ENCODE measurements at regions not wholly inside any gene's neighbourhood (a gene's known extent, or its start where the extent isn't known, plus 50 kb on each side); places are given as distances from the start of the nearest gene placed in this dataset.

DNA sequence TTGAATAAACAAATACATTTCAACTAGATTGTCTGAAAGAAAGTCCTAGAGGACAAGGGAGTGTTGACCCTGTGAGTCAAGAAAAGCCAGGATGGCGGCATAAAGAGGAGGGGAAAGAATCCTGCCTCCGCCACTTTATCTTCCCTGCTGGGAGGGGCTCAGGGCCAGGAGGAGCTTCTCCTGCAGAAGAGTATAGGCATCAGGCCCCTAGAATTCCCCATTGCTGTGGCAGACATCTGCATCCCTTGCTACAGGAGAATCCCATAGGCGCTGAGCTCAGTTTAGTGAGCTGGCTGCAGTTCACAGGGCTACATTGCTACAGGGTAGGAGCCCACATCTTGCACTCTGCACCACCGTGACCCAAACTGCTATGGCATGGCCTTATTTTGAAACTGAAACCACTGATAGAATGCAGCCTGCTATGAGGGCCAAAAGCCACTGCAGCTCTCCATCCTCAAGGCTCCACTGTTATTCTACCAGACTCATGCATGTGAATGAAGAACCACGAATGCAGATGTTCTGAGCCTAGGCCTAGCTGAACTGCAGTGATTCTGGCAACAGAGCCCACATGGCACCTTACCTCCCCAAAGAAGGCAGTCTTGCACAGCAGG is 941.4 kb upstream of the CTNND2 start:
- intact Hi-C loops (cut with DNase I; ENCODE audit: low total_unique reads): no loop called here
- H3K4me3 ChIP-seq: no peak overlapping the region
- H3K36me3 ChIP-seq: no peaks in the 10 kb centered on the region
- no peak overlapping the region for H3K27ac ChIP-seq
- no peak for DNase-seq (ENCODE audit: low spot score in 2 of 2)
- no peaks in the 10 kb centered on the region for H3K27me3 ChIP-seq
- TF ChIP-seq, protein P1, sequence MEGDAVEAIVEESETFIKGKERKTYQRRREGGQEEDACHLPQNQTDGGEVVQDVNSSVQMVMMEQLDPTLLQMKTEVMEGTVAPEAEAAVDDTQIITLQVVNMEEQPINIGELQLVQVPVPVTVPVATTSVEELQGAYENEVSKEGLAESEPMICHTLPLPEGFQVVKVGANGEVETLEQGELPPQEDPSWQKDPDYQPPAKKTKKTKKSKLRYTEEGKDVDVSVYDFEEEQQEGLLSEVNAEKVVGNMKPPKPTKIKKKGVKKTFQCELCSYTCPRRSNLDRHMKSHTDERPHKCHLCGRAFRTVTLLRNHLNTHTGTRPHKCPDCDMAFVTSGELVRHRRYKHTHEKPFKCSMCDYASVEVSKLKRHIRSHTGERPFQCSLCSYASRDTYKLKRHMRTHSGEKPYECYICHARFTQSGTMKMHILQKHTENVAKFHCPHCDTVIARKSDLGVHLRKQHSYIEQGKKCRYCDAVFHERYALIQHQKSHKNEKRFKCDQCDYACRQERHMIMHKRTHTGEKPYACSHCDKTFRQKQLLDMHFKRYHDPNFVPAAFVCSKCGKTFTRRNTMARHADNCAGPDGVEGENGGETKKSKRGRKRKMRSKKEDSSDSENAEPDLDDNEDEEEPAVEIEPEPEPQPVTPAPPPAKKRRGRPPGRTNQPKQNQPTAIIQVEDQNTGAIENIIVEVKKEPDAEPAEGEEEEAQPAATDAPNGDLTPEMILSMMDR (IDR thresholded peaks at IDR 0.05): no peak
- no peak for TF ChIP-seq POLR2AphosphoS5 (IDR thresholded peaks at IDR 0.05)
- no peak for TF ChIP-seq POLR2A (IDR thresholded peaks at IDR 0.05)
- H3K4me1 ChIP-seq: no peaks in the 10 kb centered on the region
- H3K9me3 ChIP-seq: no peaks in the 10 kb centered on the region

DNA sequence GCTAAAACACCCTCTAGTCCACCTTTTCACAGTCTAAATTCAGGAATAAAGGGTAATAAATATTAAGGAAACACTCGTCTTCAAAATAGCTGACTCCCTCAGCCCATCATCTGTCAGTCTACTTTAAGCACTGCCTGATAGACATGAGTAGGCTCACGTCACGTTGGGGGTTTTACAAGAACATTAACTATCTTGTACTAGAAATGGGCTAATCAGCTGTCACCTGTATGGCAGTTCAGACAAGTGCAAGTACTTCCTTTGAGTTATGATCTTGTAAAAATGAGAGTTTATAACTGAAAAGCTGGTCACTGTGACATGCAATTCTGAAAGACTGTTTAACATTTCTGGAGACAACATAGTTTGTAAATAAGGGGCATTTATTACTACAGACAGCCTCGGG is 936.7 kb upstream of the CTNND2 start:
- Histone ChIP-seq H3K4me3 (no peak overlapping the region), H3K4me1 (no peaks in the 10 kb centered on the region), H3K36me3 (no peaks in the 10 kb centered on the region), H3K27ac (no peak overlapping the region), H3K9me3 (no peaks in the 10 kb centered on the region), H3K27me3 (no peaks in the 10 kb centered on the region)
- TF ChIP-seq, protein P1 (IDR thresholded peaks at IDR 0.05): no peak
- TF ChIP-seq POLR2A (IDR thresholded peaks at IDR 0.05) (no peak), POLR2AphosphoS5 (IDR thresholded peaks at IDR 0.05) (no peak)
- intact Hi-C loops (cut with DNase I; ENCODE audit: low total_unique reads): no loop called here
- DNase-seq (ENCODE audit: low spot score in 2 of 2): no peak

- TF ChIP-seq, protein P1 (IDR thresholded peaks at IDR 0.05): no peak
- TF ChIP-seq POLR2AphosphoS5 (IDR thresholded peaks at IDR 0.05) (no peak), POLR2A (IDR thresholded peaks at IDR 0.05) (no peak)
- Histone ChIP-seq H3K4me3 (no peak overlapping the region), H3K4me1 (no peaks in the 10 kb centered on the region), H3K27me3 (no peaks in the 10 kb centered on the region), H3K9me3 (no peaks in the 10 kb centered on the region), H3K36me3 (no peaks in the 10 kb centered on the region), H3K27ac (no peak overlapping the region)
- intact Hi-C loops (cut with DNase I; ENCODE audit: low total_unique reads): no loop called here
- no peak for DNase-seq (ENCODE audit: low spot score in 2 of 2)
Observed at GRCh38 chr5:12837592-12837991, 933.3 kb upstream of the CTNND2 start.

- Histone ChIP-seq H3K27ac (no peak overlapping the region), H3K9me3 (peaks cover 0 to 36% of the 10 kb centered on the region in 2 donors), H3K4me3 (no peak overlapping the region), H3K36me3 (no peaks in the 10 kb centered on the region), H3K4me1 (no peaks in the 10 kb centered on the region), H3K27me3 (no peaks in the 10 kb centered on the region)
- TF ChIP-seq, protein P1 (IDR thresholded peaks at IDR 0.05): no peak
- TF ChIP-seq POLR2AphosphoS5 (IDR thresholded peaks at IDR 0.05) (no peak), POLR2A (IDR thresholded peaks at IDR 0.05) (no peak)
- intact Hi-C loops (cut with DNase I; ENCODE audit: low total_unique reads): no loop called here
- no peak for DNase-seq (ENCODE audit: low spot score in 2 of 2)
Observed at GRCh38 chr5:12825163-12825562, 920.9 kb upstream of the CTNND2 start.

GRCh38 chr5:12805165-12805698 is 901.0 kb upstream of the CTNND2 start:
- no peaks in the 10 kb centered on the region for H3K9me3 ChIP-seq
- intact Hi-C loops (cut with DNase I; ENCODE audit: low total_unique reads): no loop called here
- no peaks in the 10 kb centered on the region for H3K36me3 ChIP-seq
- DNase-seq (ENCODE audit: low spot score in 2 of 2): no peak
- no peaks in the 10 kb centered on the region for H3K4me1 ChIP-seq
- no peak overlapping the region for H3K27ac ChIP-seq
- H3K27me3 ChIP-seq: no peaks in the 10 kb centered on the region
- no peak overlapping the region for H3K4me3 ChIP-seq
- no peak for TF ChIP-seq POLR2A (IDR thresholded peaks at IDR 0.05)
- TF ChIP-seq POLR2AphosphoS5 (IDR thresholded peaks at IDR 0.05): no peak
- TF ChIP-seq, protein P1 (IDR thresholded peaks at IDR 0.05): no peak

Data from breast epithelium (tissue), 4 donors.